Right cardiac atrium (tissue), 5 donors: ENCODE measurements at regions not wholly inside any gene's neighbourhood (a gene's known extent, or its start where the extent isn't known, plus 50 kb on each side); places are given as distances from the start of the nearest gene placed in this dataset.
A peak's percentile ranks its signal among the peaks of the same experiment; 100 is the strongest.

ENCODE experiments used
- ATAC-seq, 2 donors: fragments of 200-7000 bp; cut with Tn5 transposase; one replicate each; pipeline versions ENCODE4 v1.8.0 to v1.9.1; 2020; ENCODE audit warnings: moderate library complexity in 2 of 2, mild to moderate bottlenecking in 1 of 2
- DNase-seq, 3 donors: peaks; one replicate each; pipeline ENCODE4 v3.0.0-alpha.2; 2020
- H3K27ac ChIP-seq: one replicate; pipeline ENCODE4 v1.5.1; 2013; ENCODE audit warnings: mild to moderate bottlenecking, low read length, control low read depth, moderate library complexity
- H3K27me3 ChIP-seq: one replicate; pipeline ENCODE4 v1.6.1; 2013; ENCODE audit not compliant: control insufficient read depth, insufficient read depth
- H3K4me1 ChIP-seq: one replicate; pipeline ENCODE4 v1.6.1; 2013; ENCODE audit warnings: low read length; ENCODE audit not compliant: control insufficient read depth, insufficient read depth
- H3K4me3 ChIP-seq: one replicate; pipeline ENCODE4 v1.5.1; 2013; ENCODE audit warnings: low read length, control low read depth
- H3K9me3 ChIP-seq: one replicate; pipeline ENCODE4 v1.6.1; 2013; ENCODE audit warnings: low read length; ENCODE audit not compliant: control insufficient read depth
- WGBS: extraction: QIAGEN DNeasy Blood & Tissue Kit; methylation state at CpG from one replicate; pipeline ENCODE4 v1.1.7; 2013; 5-methylcytosine and 5-hydroxymethylcytosine counted together
- intact Hi-C, 4 donors: fragments of 100-400 bp; cut with DNase I; formaldehyde crosslinking; loops; one replicate each; pipeline versions ENCODE4 v1.11.0 to v1.14.0; 2022 to 2023
- donor health status: healthy with polysubstance abuse.
- donor health status: DM: no; HTN: yes; CAD: no.
- donor health status: DM: no; HTN: no; CAD: no.
- donor health status: DM: no; HTN: yes; CAD: no; lungs with severe emphysema.
- donor health status: DM: yes; HTN: yes; CAD: no.

- intact Hi-C loops = no loop called here
- H3K27me3 ChIP-seq = no peaks in the 10 kb centered on the region
- DNase-seq (no peak), ATAC-seq (no peak)
- no peaks in the 10 kb centered on the region for H3K9me3 ChIP-seq
- no peak overlapping the region for H3K4me3 ChIP-seq
- WGBS = 13% methylated on average over 2 of the region's 2 CpGs
- H3K27ac ChIP-seq = no peak overlapping the region
- no peaks in the 10 kb centered on the region for H3K4me1 ChIP-seq
Observed at GRCh38 chr7:57250801-57251200, 118.6 kb upstream of the ZNF479 start.

GRCh38 chr7:57256637-57257375 is 124.6 kb upstream of the ZNF479 start:
- Histone ChIP-seq H3K4me3 (no peak overlapping the region), H3K9me3 (peaks cover 4% of the 10 kb centered on the region), H3K27me3 (no peaks in the 10 kb centered on the region), H3K27ac (no peak overlapping the region), H3K4me1 (no peaks in the 10 kb centered on the region)
- DNase-seq (peak in 1 of 3 donors; percentile 57), ATAC-seq (no peak)
- 85% methylated on average over 44 of the region's 44 CpGs for WGBS
- intact Hi-C loops = no loop called here

- no peak for ATAC-seq
- DNase-seq = no peak
- intact Hi-C loops = no loop called here
- Histone ChIP-seq H3K9me3 (peaks cover 4% of the 10 kb centered on the region), H3K27ac (no peak overlapping the region), H3K4me3 (no peak overlapping the region), H3K27me3 (no peaks in the 10 kb centered on the region), H3K4me1 (no peaks in the 10 kb centered on the region)
- 45% methylated on average over 1 of the region's 1 CpG for WGBS
Observed at GRCh38 chr7:57274535-57275283, 142.5 kb upstream of the ZNF479 start.

- Histone ChIP-seq H3K4me3 (no peak overlapping the region), H3K9me3 (no peaks in the 10 kb centered on the region), H3K4me1 (no peaks in the 10 kb centered on the region), H3K27ac (no peak overlapping the region), H3K27me3 (no peaks in the 10 kb centered on the region)
- intact Hi-C loops = loop anchor here in 1 of 4 donors (10.0 kb wide), 1 partner anchor 174 kb away; no protein-coding TSS in a partner anchor
- DNase-seq (no peak), ATAC-seq (no peak)
- WGBS = 54% methylated on average over 4 of the region's 4 CpGs
Observed at GRCh38 chr7:57300747-57301146, 149.2 kb upstream of the ZNF716 start.

GRCh38 chr7:57305192-57305748 is 144.7 kb upstream of the ZNF716 start:
- intact Hi-C loops = loop anchor here in 1 of 4 donors (10.0 kb wide), 1 partner anchor 170 kb away; no protein-coding TSS in a partner anchor
- Histone ChIP-seq H3K9me3 (no peaks in the 10 kb centered on the region), H3K27me3 (no peaks in the 10 kb centered on the region), H3K27ac (no peak overlapping the region), H3K4me3 (no peak overlapping the region), H3K4me1 (no peaks in the 10 kb centered on the region)
- no peak for DNase-seq
- 49% methylated on average over 17 of the region's 17 CpGs for WGBS
- peak in 1 of 2 donors; percentile 47 for ATAC-seq

- Histone ChIP-seq H3K27me3 (no peaks in the 10 kb centered on the region), H3K4me1 (no peaks in the 10 kb centered on the region), H3K4me3 (no peak overlapping the region), H3K27ac (no peak overlapping the region), H3K9me3 (no peaks in the 10 kb centered on the region)
- WGBS = 58% methylated on average over 20 of the region's 20 CpGs
- intact Hi-C loops = loop anchor here in 2 of 4 donors (2.0 to 10.0 kb wide), 2 partner anchors 166 to 172 kb away; no protein-coding TSS in a partner anchor
- DNase-seq (peak in 1 of 3 donors; percentile 48), ATAC-seq (peak; percentile 26 to 37)
Observed at GRCh38 chr7:57308631-57309408, 141.2 kb upstream of the ZNF716 start.

GRCh38 chr7:57327081-57327480 is 122.9 kb upstream of the ZNF716 start:
- 74% methylated on average over 4 of the region's 4 CpGs for WGBS

GRCh38 chr7:57328457-57328856 is 121.5 kb upstream of the ZNF716 start:
- Histone ChIP-seq H3K9me3 (peaks cover 3% of the 10 kb centered on the region), H3K27ac (peak overlapping the region; percentile 6), H3K4me3 (no peak overlapping the region), H3K4me1 (no peaks in the 10 kb centered on the region), H3K27me3 (no peaks in the 10 kb centered on the region)
- peak; percentile 91 to 94 for ATAC-seq
- intact Hi-C loops = no loop called here
- 79% methylated on average over 11 of the region's 11 CpGs for WGBS
- DNase-seq = peak; percentile 71 to 93 (median 89)

More at GRCh38 chr7:57327081-57327480, 122.9 kb upstream of the ZNF716 start:
- Histone ChIP-seq H3K9me3 (peaks cover 3% of the 10 kb centered on the region), H3K4me3 (no peak overlapping the region), H3K27me3 (no peaks in the 10 kb centered on the region), H3K27ac (no peak overlapping the region), H3K4me1 (no peaks in the 10 kb centered on the region)
- intact Hi-C loops = no loop called here
- ATAC-seq = no peak
- no peak for DNase-seq

- Histone ChIP-seq H3K4me3 (no peak overlapping the region), H3K27ac (peak overlapping the region; percentile 6), H3K9me3 (peaks cover 3% of the 10 kb centered on the region), H3K4me1 (no peaks in the 10 kb centered on the region), H3K27me3 (no peaks in the 10 kb centered on the region)
- intact Hi-C loops = no loop called here
- no peak for DNase-seq
- ATAC-seq = peak; percentile 8 to 26
- WGBS = 47% methylated on average over 3 of the region's 3 CpGs
Observed at GRCh38 chr7:57328963-57329362, 121.0 kb upstream of the ZNF716 start.

GRCh38 chr7:57339198-57339944 is 110.6 kb upstream of the ZNF716 start:
- 72% methylated on average over 11 of the region's 11 CpGs for WGBS
- Histone ChIP-seq H3K9me3 (no peaks in the 10 kb centered on the region), H3K4me3 (no peak overlapping the region), H3K27me3 (no peaks in the 10 kb centered on the region), H3K4me1 (no peaks in the 10 kb centered on the region), H3K27ac (no peak overlapping the region)
- intact Hi-C loops = no loop called here
- DNase-seq (no peak), ATAC-seq (no peak)
